GM10266 (cell line): ENCODE measurements at regions not wholly inside any gene's neighbourhood (a gene's known extent, or its start where the extent isn't known, plus 50 kb on each side); places are given as distances from the start of the nearest gene placed in this dataset.
"Not testable (repeated sequence)": the region's sequence is repeated elsewhere in the genome, so short reads cannot be mapped to it uniquely, and the experiment has no call there.

Experiments
- DNase-seq: peaks from one replicate; pipeline ENCODE4 v3.0.0; 2012; ENCODE audit errors: extremely low spot score
- TF ChIP-seq, protein P1 (sequence below): IDR thresholded peaks from 2 replicates; pipeline ENCODE4 v1.5.1; 2012; ENCODE audit warnings: mild to moderate bottlenecking, low read depth; ENCODE audit not compliant: control insufficient read depth, insufficient read depth; ENCODE audit errors: missing control alignments

DNA sequence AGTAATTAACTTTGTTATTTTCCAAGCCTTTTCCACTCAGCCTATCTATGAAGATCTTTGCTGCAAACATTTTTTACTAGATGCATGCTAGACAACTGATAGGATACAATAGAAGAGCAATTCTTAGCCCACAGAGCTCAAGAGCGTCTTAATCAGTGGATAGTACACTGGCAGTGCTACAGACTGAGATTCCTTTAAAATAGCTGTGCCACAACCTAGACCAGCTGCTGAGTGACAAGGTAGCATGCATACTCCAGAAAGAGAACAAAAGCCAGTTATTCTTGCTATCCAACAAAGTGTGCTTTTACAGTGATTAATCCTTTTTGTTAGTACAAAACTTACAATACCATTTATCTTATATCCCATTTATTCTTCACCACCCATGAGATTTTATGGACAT lies 507.9 kb upstream of the SYT4 start:
- TF ChIP-seq, protein P1, sequence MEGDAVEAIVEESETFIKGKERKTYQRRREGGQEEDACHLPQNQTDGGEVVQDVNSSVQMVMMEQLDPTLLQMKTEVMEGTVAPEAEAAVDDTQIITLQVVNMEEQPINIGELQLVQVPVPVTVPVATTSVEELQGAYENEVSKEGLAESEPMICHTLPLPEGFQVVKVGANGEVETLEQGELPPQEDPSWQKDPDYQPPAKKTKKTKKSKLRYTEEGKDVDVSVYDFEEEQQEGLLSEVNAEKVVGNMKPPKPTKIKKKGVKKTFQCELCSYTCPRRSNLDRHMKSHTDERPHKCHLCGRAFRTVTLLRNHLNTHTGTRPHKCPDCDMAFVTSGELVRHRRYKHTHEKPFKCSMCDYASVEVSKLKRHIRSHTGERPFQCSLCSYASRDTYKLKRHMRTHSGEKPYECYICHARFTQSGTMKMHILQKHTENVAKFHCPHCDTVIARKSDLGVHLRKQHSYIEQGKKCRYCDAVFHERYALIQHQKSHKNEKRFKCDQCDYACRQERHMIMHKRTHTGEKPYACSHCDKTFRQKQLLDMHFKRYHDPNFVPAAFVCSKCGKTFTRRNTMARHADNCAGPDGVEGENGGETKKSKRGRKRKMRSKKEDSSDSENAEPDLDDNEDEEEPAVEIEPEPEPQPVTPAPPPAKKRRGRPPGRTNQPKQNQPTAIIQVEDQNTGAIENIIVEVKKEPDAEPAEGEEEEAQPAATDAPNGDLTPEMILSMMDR, result no peak
- no peak for DNase-seq

DNA sequence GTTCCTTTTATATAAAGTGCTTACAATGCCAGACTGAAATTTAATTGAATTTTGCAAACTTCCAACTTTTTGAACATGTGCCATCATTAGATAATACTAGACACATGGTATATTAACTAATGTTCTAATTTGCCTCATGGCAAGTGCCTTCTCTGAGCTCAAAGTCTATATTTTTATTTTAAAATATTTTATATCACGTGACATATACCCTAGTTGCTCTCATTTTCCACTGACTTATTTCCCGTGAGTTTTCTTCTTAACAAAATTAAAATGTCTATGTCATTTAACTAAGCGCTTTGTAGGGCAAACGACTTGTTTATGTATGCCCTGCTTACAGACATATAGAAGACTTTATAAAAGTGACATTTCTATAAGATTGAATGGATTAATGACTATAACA lies 509.6 kb upstream of the SYT4 start:
- DNase-seq, result no peak
- TF ChIP-seq, protein P1, result no peak

DNA sequence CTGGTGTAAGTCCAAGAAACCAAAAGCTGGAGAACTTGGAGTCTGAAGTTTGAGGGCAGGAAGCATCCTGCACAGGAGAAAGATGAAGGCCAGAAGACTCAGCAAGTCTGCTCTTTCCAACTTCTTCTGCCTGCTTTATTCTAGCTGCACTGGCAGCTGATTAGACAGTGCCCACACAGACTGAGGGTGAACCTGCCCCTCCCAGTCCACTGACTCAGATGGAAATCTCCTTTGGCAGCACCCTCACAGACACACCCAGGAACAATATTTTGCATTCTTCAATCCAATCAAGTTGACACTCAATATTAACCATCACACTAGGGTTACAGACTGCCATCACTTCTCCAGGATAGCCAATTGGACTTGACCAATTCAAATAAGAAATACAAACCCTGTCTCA lies 510.4 kb upstream of the SYT4 start:
- not testable (repeated sequence) for DNase-seq

DNA sequence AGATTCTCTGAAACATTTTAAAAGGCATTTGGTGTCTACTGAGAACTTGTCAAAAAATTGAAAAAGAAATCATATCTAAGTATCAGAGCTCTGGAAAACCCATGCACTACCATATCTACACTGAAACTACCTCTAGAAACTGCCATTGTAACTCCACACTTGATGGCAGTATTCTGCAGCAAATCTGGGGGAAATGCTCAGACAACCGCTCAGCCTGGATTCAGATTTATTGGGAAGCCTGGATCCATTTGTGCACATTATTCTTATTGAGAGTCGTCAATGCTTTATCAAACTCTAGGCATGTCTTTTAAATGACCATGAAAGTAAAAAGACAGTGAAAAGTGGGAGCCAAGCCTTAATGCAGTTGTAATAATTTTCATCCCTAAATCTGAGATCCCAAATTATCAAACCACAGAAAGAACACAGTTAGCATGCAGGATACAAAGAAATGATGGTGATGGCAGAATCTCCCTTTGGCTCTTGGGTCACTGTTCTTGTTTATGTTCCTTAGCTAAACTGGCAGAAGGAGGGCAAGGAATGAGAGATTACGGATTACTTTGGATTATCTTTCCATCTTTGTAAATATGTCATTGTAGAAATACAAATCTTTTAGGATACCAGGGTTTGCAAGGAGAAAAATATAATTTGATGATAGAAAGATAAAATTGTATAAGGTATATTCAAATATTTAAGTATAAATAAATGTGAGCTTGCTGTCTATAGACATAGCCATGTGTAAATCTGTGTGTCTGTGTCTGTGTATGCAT lies 512.1 kb upstream of the SYT4 start:
- DNase-seq, result no peak

DNA sequence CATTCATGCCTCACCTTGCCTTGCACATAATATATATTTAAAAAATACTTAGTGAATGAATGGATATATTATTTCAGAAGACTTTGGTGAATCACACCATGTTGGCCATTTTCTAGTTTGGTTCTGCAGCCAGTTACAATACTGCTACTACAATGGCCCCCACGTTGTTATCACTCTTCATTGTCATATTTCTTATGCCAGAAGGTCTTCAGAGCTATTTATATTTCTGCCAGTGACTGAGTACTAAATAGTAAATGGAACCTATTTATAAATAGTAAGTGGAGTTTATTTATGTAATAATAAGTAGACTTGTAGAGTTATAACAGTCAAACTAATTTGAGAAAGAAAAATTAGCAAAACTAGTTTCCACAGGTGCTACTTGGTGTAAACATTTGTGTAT lies 516.6 kb upstream of the SYT4 start:
- no peak for DNase-seq
- TF ChIP-seq, protein P1, result no peak

More for the DNA sequence above, 512.1 kb upstream of the SYT4 start:
- TF ChIP-seq, protein P1, result no peak

DNA sequence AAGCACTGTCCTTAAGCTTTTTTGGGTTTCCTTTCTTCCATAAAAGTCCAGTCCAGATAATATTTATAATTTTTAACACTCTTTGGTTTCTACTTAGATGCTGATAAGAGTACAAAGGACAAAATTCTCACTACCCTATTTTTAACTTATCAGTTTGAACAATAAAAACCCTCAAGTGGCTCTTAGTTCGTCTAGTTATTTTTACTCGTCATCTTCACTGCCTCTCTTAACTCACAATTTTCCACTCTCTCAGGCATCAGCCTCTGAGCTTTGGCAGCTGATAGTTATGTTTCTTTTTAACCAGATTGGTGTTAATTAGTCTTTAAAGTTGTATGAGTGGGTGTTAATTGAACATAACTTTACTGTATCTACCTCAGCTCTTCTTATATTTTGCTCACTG lies 517.1 kb upstream of the SYT4 start:
- DNase-seq, result no peak

DNA sequence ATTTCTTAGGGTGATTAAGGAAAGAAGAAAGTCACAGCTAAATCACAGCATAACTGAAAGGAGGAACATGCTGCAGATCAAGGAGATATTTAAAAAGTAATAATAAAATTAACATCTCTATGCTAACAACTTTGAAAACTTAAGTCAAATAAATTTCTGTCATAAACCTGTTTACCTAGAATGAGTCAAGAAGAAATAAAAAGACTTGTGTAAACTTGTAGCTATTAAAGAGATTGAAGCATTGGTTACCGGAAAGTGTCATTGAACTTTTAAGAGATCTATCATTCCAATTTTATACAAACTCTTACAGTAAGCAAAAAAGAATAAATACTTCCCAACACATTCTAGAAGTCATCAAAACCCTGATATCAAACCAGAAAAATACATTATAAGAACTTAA lies 520.1 kb upstream of the SYT4 start:
- DNase-seq, result no peak
- TF ChIP-seq, protein P1, result no peak

More for the DNA sequence above, 517.1 kb upstream of the SYT4 start:
- TF ChIP-seq, protein P1, result no peak

DNA sequence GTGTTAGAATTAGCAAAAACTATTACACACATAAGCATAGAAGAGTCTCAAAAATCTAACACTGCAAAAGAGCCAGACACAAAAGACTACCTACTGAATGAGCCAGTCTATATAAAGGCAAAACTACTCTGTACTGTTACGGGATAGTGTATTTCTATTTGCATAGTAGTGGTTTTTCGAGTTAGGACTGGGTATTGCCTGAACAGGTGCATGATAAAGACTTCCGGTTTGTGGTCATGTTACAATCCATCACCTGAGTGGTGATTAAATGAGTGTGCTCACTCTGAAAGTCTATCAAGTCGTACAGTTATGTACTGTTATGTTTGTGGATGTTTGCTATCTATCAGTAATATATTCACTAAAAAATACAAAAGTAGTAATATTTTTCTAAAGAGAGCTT lies 523.3 kb upstream of the SYT4 start:
- TF ChIP-seq, protein P1, result no peak
- DNase-seq, result no peak
